Ishikawa (cell line): ENCODE measurements at regions not wholly inside any gene's neighbourhood (a gene's known extent, or its start where the extent isn't known, plus 50 kb on each side); places are given as distances from the start of the nearest gene placed in this dataset.

Source experiments
- CEBPB ChIP-seq: IDR thresholded peaks from 2 replicates; pipeline ENCODE4 v1.6.1; 2012
- CREB1 ChIP-seq: IDR thresholded peaks from 2 replicates; pipeline ENCODE4 v1.6.1; 2012; ENCODE audit warnings: low read depth
- NFIC ChIP-seq: IDR thresholded peaks from 2 replicates; pipeline ENCODE4 v1.6.1; 2012
- RAD21 ChIP-seq: IDR thresholded peaks from 2 replicates; pipeline ENCODE4 v1.6.1; 2012; ENCODE audit warnings: low read depth
- TEAD4 ChIP-seq: IDR thresholded peaks from 2 replicates; pipeline ENCODE4 v1.6.1; 2012
- ZBTB7A ChIP-seq: IDR thresholded peaks from 2 replicates; pipeline ENCODE4 v1.6.1; 2012; ENCODE audit warnings: low read depth
- TF ChIP-seq, protein P1 (sequence below): IDR thresholded peaks from 2 replicates; pipeline ENCODE4 v1.6.1; 2012; ENCODE audit warnings: low read depth, mild to moderate bottlenecking
- TF ChIP-seq, protein P2 (sequence below): IDR thresholded peaks from 2 replicates; pipeline ENCODE4 v1.6.1; 2012
- TF ChIP-seq, protein P3 (sequence below): IDR thresholded peaks from 2 replicates; pipeline ENCODE4 v1.6.1; 2012

DNA sequence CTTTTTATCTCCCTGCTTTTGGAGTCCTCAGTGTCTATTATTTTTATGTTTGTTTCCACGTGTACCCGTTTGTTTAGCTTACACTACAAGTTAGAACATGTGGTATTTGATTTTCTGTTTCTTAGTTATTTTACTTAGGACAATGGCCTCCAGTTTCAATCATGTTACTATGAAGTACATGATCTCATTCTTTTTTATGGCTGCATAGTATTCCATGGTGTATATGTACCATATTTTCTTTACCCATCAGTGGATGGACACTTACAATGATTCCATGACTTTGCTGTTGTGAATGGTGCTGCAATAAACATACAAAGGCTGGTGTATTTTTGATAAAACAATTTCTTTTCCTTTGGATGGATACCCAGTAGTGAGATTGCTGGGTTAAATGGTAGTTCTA, 269.5 kb downstream of the HS3ST3A1 start:
- TF ChIP-seq, protein P1, sequence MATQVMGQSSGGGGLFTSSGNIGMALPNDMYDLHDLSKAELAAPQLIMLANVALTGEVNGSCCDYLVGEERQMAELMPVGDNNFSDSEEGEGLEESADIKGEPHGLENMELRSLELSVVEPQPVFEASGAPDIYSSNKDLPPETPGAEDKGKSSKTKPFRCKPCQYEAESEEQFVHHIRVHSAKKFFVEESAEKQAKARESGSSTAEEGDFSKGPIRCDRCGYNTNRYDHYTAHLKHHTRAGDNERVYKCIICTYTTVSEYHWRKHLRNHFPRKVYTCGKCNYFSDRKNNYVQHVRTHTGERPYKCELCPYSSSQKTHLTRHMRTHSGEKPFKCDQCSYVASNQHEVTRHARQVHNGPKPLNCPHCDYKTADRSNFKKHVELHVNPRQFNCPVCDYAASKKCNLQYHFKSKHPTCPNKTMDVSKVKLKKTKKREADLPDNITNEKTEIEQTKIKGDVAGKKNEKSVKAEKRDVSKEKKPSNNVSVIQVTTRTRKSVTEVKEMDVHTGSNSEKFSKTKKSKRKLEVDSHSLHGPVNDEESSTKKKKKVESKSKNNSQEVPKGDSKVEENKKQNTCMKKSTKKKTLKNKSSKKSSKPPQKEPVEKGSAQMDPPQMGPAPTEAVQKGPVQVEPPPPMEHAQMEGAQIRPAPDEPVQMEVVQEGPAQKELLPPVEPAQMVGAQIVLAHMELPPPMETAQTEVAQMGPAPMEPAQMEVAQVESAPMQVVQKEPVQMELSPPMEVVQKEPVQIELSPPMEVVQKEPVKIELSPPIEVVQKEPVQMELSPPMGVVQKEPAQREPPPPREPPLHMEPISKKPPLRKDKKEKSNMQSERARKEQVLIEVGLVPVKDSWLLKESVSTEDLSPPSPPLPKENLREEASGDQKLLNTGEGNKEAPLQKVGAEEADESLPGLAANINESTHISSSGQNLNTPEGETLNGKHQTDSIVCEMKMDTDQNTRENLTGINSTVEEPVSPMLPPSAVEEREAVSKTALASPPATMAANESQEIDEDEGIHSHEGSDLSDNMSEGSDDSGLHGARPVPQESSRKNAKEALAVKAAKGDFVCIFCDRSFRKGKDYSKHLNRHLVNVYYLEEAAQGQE, result no peak
- TF ChIP-seq CREB1 (no peak), RAD21 (no peak), ZBTB7A (no peak), CEBPB (no peak), TEAD4 (no peak), NFIC (no peak)
- TF ChIP-seq, protein P2, sequence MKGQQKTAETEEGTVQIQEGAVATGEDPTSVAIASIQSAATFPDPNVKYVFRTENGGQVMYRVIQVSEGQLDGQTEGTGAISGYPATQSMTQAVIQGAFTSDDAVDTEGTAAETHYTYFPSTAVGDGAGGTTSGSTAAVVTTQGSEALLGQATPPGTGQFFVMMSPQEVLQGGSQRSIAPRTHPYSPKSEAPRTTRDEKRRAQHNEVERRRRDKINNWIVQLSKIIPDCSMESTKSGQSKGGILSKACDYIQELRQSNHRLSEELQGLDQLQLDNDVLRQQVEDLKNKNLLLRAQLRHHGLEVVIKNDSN, result no peak
- TF ChIP-seq, protein P3, sequence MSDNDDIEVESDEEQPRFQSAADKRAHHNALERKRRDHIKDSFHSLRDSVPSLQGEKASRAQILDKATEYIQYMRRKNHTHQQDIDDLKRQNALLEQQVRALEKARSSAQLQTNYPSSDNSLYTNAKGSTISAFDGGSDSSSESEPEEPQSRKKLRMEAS, result no peak
